Upper lobe of left lung (tissue), 6 donors: ENCODE measurements at regions not wholly inside any gene's neighbourhood (a gene's known extent, or its start where the extent isn't known, plus 50 kb on each side); places are given as distances from the start of the nearest gene placed in this dataset.

Source experiments
- ATAC-seq, 2 donors: fragments of 200-7000 bp; cut with Tn5 transposase; one replicate each; pipeline ENCODE4 v1.9.1; 2022; ENCODE audit warnings: mild to moderate bottlenecking in 2 of 2, moderate library complexity in 2 of 2; ENCODE audit not compliant: low FRiP score in 2 of 2
- DNase-seq, 2 donors: peaks; one replicate each; pipeline ENCODE4 v3.0.0-alpha.2; 2019 to 2020
- H3K27ac ChIP-seq, 4 donors: fragments of 200-600 bp; sonication (generic); one replicate each; pipeline ENCODE4 v1.5.1; 2016 to 2019
- H3K27me3 ChIP-seq, 4 donors: fragments of 200-600 bp; sonication (generic); one replicate each; pipeline ENCODE4 v1.5.1; 2017 to 2019
- H3K36me3 ChIP-seq, 4 donors: fragments of 200-600 bp; sonication (generic); one replicate each; pipeline ENCODE4 v1.5.1; 2016 to 2019
- H3K4me1 ChIP-seq, 4 donors: fragments of 200-600 bp; sonication (generic); one replicate each; pipeline ENCODE4 v1.5.1; 2018 to 2019
- H3K4me3 ChIP-seq, 4 donors: fragments of 200-600 bp; sonication (generic); one replicate each; pipeline ENCODE4 v1.5.1; 2017 to 2019; ENCODE audit warnings: mild to moderate bottlenecking in 2 of 4, moderate library complexity in 1 of 4
- H3K9me3 ChIP-seq, 4 donors: fragments of 200-600 bp; sonication (generic); one replicate each; pipeline ENCODE4 v1.5.1; 2018 to 2019
- EP300 ChIP-seq, 4 donors: sonication (generic); formaldehyde crosslinking; IDR thresholded peaks; one replicate each; pipeline ENCODE4 v1.5.1; 2017; ENCODE audit warnings: antibody characterized with exemption in 4 of 4, control low read depth in 2 of 4
- POLR2A ChIP-seq, 4 donors: fragments of 450-650 bp; IDR thresholded peaks; one replicate each; pipeline ENCODE4 v1.5.1; 2016 to 2017; ENCODE audit warnings: antibody characterized with exemption in 4 of 4, mild to moderate bottlenecking in 2 of 4
- POLR2AphosphoS5 ChIP-seq, 2 donors: sonication (generic); formaldehyde crosslinking; IDR thresholded peaks; one replicate each; pipeline ENCODE4 v1.5.1; 2017; ENCODE audit warnings: antibody characterized with exemption in 2 of 2
- WGBS, 2 donors: methylation state at CpG; one replicate each; pipeline ENCODE4 v1.1.5; 2017 to 2018; 5-methylcytosine and 5-hydroxymethylcytosine counted together
- TF ChIP-seq, protein P1 (sequence below), 6 experiments: fragments of 450-650 bp in 4 of 6; fragments of 200-600 bp in 2 of 6; sonication (generic) in 2 of 6; IDR thresholded peaks; one replicate each; pipeline ENCODE4 v1.5.1; 2016 to 2019; ENCODE audit warnings: antibody characterized with exemption in 6 of 6
- donor health status: DM: no; HTN: no; CAD: no; lungs with moderate emphysema.
- donor health status: DM: no; HTN: yes; CAD: no; lungs with severe emphysema.

DNA sequence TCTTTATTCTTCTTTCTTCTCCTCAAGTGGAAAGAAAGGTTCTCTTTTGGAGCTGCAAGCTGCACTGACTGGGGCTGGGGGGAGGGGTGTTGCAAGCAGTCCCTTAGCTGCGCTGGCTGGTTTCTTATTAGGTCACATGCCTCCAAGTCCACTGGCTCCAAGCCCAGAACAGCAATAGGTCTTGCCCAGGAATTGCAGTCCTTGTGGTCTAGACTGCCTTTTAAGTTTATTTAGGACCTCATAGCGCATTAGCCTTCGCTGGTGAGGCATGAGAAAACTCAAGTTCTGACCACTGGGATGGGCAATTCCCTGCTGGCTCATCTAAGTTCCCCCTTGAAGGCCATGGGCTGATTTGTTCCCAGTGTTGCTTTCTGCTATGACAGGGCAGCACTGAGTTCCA lies 138.6 kb upstream of the SCN7A start:
- H3K27me3 ChIP-seq = no peaks in the 10 kb centered on the region
- no peak for ATAC-seq
- H3K36me3 ChIP-seq = no peaks in the 10 kb centered on the region
- no peaks in the 10 kb centered on the region for H3K9me3 ChIP-seq
- TF ChIP-seq, protein P1, sequence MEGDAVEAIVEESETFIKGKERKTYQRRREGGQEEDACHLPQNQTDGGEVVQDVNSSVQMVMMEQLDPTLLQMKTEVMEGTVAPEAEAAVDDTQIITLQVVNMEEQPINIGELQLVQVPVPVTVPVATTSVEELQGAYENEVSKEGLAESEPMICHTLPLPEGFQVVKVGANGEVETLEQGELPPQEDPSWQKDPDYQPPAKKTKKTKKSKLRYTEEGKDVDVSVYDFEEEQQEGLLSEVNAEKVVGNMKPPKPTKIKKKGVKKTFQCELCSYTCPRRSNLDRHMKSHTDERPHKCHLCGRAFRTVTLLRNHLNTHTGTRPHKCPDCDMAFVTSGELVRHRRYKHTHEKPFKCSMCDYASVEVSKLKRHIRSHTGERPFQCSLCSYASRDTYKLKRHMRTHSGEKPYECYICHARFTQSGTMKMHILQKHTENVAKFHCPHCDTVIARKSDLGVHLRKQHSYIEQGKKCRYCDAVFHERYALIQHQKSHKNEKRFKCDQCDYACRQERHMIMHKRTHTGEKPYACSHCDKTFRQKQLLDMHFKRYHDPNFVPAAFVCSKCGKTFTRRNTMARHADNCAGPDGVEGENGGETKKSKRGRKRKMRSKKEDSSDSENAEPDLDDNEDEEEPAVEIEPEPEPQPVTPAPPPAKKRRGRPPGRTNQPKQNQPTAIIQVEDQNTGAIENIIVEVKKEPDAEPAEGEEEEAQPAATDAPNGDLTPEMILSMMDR (IDR thresholded peaks at IDR 0.05) = no peak
- TF ChIP-seq EP300 (IDR thresholded peaks at IDR 0.05) = no peak
- TF ChIP-seq POLR2AphosphoS5 (IDR thresholded peaks at IDR 0.05) = no peak
- TF ChIP-seq POLR2A (IDR thresholded peaks at IDR 0.05) = no peak
- 81 to 83% methylated on average over 2 to 3 of the region's 3 CpGs for WGBS, 2 donors
- no peak overlapping the region for H3K4me3 ChIP-seq
- no peak overlapping the region for H3K27ac ChIP-seq
- DNase-seq = no peak
- no peaks in the 10 kb centered on the region for H3K4me1 ChIP-seq

DNA sequence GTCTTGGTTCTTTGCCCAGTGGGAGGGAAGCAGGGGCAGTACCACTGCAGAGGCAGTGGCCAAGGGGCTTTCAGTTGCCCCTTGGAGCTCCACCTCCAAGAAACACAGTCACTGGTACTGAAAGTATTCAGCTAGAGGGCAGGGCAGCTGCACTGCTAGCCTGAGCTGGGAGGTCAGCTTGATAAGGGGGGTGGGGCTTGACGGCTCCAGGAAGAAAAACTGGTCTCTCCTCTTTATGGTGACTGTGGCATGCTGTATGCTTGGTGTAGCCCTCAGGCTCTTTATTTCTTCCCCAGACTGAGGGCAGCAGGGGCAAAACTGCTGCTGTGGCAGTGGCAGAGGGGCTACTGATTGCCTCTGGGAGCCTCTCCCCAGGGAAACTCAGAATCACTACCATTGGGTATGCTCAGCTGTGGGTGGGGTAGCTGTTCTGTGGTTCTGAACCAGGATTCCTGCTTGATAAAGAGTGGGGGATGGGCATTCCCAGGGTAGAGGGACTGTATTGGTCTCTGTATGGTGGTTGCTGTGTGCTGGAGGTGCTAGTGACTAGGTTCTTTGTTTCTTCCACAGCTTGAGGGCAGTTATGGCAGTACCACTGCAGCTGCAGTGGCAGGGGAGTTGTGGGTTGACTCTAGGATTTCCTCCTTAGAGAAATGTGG lies 134.6 kb upstream of the SCN7A start:
- 50 to 78% methylated on average over 1 of the region's 1 CpG for WGBS, 2 donors
- Histone ChIP-seq H3K27ac (no peak overlapping the region), H3K4me3 (no peak overlapping the region), H3K4me1 (no peaks in the 10 kb centered on the region), H3K27me3 (no peaks in the 10 kb centered on the region), H3K9me3 (no peaks in the 10 kb centered on the region), H3K36me3 (no peaks in the 10 kb centered on the region)
- ATAC-seq = no peak
- no peak for TF ChIP-seq POLR2A (IDR thresholded peaks at IDR 0.05)
- TF ChIP-seq, protein P1 (IDR thresholded peaks at IDR 0.05) = no peak
- TF ChIP-seq EP300 (IDR thresholded peaks at IDR 0.05) = no peak
- no peak for TF ChIP-seq POLR2AphosphoS5 (IDR thresholded peaks at IDR 0.05)
- no peak for DNase-seq

DNA sequence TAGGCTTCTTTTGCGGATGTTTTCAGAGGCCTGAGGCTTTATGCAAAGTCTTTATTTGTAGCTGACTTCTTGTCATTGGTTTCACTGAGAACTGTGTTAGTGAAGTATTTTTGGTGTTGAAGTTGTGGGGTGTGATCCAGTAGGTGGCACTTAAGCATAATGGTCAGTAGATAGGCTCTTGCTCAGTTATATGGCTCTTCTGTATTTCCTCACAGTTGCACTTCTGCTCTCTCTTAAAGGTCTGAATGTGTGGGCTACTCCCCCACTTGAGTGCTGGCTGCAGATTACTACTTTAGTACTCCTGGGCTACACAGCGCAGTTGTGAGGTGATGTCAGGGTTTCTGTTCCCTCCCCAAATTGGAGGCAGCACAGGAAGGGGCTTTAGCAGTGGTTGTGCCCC lies 133.8 kb upstream of the SCN7A start:
- DNase-seq (no peak), ATAC-seq (no peak)
- TF ChIP-seq, protein P1 (IDR thresholded peaks at IDR 0.05) = no peak
- TF ChIP-seq POLR2A (IDR thresholded peaks at IDR 0.05) (no peak), POLR2AphosphoS5 (IDR thresholded peaks at IDR 0.05) (no peak), EP300 (IDR thresholded peaks at IDR 0.05) (no peak)
- 92 to 93% methylated on average over 2 of the region's 2 CpGs for WGBS, 2 donors
- H3K9me3 ChIP-seq = no peaks in the 10 kb centered on the region
- no peaks in the 10 kb centered on the region for H3K27me3 ChIP-seq
- H3K36me3 ChIP-seq = no peaks in the 10 kb centered on the region
- no peak overlapping the region for H3K4me3 ChIP-seq
- H3K27ac ChIP-seq = no peak overlapping the region
- no peaks in the 10 kb centered on the region for H3K4me1 ChIP-seq

DNA sequence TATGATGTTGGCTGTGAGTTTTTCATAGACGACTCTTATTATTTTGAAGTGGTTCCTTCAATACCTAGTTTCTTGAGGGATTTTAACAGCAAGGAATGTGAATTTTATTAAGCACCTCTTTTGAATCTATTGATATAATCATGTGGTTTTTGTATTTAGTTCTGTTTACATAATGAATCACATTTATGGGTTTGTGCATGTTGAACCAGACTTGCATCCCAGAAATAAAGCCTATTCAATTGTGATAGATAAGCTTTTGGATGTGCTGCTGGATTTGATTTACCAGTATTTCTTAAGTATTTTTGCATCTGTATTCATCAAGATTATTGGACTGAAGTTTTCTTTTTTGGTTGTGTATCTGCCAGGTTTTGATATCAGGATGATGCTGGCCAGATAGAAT lies 131.6 kb upstream of the SCN7A start:
- no peaks in the 10 kb centered on the region for H3K27me3 ChIP-seq

DNA sequence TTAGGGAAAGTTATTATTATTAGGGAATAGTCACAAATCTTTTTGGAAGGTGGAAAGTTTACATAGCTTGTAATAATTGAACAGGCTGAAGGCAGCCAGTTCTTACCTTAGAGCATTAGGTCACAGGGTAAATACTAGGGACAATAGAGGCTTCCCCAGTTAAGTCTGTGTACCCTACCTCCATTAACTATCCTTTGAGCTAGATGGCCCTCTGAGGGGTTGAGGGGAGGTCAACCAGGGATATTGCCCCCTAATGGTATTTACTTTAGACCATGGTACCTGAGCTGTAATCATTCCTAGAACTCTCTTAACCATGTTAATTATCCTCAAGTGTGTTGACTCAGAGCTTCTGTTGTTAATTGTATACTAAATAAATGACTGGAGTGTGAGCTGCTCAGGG lies 120.5 kb upstream of the SCN7A start:
- Histone ChIP-seq H3K27ac (no peak overlapping the region), H3K36me3 (no peaks in the 10 kb centered on the region), H3K27me3 (no peaks in the 10 kb centered on the region), H3K4me1 (no peaks in the 10 kb centered on the region), H3K4me3 (no peak overlapping the region), H3K9me3 (peaks cover 0 to 3% (median 0%) of the 10 kb centered on the region in 4 donors)
- TF ChIP-seq POLR2AphosphoS5 (IDR thresholded peaks at IDR 0.05) (no peak), EP300 (IDR thresholded peaks at IDR 0.05) (no peak), POLR2A (IDR thresholded peaks at IDR 0.05) (no peak)
- TF ChIP-seq, protein P1 (IDR thresholded peaks at IDR 0.05) = no peak
- DNase-seq = no peak
- ATAC-seq = no peak

More for the DNA sequence above, 131.6 kb upstream of the SCN7A start:
- Histone ChIP-seq H3K27ac (no peak overlapping the region), H3K4me1 (no peaks in the 10 kb centered on the region), H3K36me3 (no peaks in the 10 kb centered on the region), H3K4me3 (no peak overlapping the region), H3K9me3 (no peaks in the 10 kb centered on the region)
- 68 to 73% methylated on average over 1 of the region's 1 CpG for WGBS, 2 donors
- DNase-seq = no peak
- ATAC-seq = no peak
- no peak for TF ChIP-seq EP300 (IDR thresholded peaks at IDR 0.05)
- TF ChIP-seq, protein P1 (IDR thresholded peaks at IDR 0.05) = no peak
